ENCODE measurements at regions not wholly inside any gene's neighbourhood (a gene's known extent, or its start where the extent isn't known, plus 50 kb on each side); places are given as distances from the start of the nearest gene placed in this dataset.
"Not testable (repeated sequence)": the region's sequence is repeated elsewhere in the genome, so short reads cannot be mapped to it uniquely, and the experiment has no call there.

DNA sequence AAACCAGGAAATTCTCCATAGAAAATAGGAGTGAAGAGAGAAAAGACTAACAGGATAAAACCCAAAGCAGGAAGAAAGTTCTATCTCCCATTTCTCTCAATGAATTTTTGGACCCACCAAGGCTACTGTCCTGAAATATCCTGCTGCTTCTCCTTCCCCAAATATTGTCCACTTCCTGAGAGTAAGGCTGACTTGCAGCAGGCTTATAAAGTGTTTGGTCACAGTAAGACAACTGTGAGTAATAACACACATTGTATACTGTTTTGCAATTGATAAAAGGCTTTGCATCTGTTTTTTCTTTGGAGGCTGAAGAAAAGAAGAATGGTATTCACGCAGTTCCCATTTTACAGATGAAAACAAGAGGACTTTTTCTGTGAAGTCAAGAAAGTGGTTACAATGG lies 52.8 kb downstream of the FOXD4L6 start:
- not testable (repeated sequence) for H3K36me3 Mint-ChIP-seq

DNA sequence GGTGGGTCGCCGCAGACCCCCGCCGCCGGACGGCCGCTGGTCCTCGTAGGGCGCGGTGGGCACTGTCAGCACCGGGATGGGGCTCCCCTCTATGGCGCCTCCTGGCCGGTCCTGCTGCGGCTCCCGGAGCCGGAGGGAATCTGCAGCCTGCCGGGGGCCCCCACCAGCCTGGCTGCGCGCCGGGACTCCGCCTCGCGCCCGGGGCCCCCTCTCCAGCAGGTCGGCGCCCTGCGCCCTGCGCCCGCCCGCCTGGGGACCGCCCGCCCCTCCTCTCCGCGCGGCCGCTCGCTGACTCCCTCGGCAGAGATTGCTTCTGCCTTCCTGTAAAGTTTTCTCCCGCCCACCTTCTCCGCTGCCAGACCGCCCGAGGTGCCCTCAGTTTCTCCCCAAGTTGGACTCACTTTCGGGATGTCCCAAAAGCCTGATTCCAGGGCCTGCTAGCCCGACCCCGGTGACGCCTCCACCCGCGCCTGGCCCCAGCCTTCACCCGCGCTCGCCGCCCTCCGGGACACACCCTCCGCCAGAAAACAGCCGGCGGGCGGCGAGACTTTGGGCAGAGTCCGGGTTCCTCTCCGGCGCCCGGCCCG lies 54.0 kb downstream of the FOXD4L6 start:
- peak; percentile 70 to 75 for ATAC-seq (replicated peaks)
- H3K9me3 Mint-ChIP-seq, DNase-seq, H3K36me3 Mint-ChIP-seq: not testable (repeated sequence)
- Mint-ChIP-seq H3K27ac (peak overlapping the region; percentile 51), H3K4me3 (peak overlapping the region; percentile 83 to 86), H3K27me3 (peaks cover 34 to 38% of the 10 kb centered on the region in 2 donors), H3K4me1 (peaks cover 10 to 24% of the 10 kb centered on the region in 2 donors)

More for the DNA sequence above, 52.8 kb downstream of the FOXD4L6 start:
- ATAC-seq (replicated peaks); H3K4me3 Mint-ChIP-seq; DNase-seq; H3K27ac Mint-ChIP-seq; H3K9me3 Mint-ChIP-seq: not testable (repeated sequence)
- H3K4me1 Mint-ChIP-seq, result peaks cover 10 to 24% of the 10 kb centered on the region in 2 donors
- H3K27me3 Mint-ChIP-seq, result peaks cover 34 to 38% of the 10 kb centered on the region in 2 donors

DNA sequence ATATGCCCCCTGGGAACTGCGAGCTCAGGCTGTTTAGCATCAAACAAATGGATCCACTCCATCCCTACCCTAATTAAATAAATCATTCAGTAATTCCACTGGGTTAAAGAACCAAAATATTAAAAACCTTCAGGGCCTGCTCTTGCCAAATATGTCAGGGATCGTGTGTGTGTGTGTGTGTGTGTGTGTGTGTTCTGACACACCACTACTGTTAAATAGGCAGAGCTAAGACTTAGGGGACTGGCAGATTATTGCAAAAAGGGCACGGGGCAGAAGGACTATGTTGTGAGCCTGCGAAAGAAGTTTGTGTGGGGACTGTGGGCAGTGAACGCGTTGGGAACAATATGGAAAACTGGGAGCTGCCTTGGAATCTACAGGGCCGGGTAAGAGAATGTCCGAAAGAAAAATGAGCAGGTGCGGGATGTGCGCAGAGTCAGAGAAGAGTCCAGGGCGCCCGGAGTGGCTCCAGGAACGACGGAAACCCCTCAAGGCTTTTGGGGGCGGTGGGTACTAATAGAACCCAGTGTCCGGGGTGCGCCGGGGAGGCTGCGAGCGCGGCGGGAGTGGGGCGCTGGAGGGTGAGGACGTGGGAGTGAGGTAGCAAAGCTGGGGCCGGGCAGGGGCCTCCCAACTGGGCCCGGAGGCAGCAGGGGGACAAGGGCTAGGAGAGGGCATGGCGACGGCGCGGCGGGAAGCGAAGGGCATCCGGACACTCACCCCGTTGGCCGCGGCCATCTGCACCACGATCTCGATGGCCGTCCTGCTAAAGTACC lies 54.8 kb downstream of the FOXD4L6 start:
- not testable (repeated sequence) for ATAC-seq (replicated peaks); H3K9me3 Mint-ChIP-seq; H3K27ac Mint-ChIP-seq; DNase-seq; H3K36me3 Mint-ChIP-seq
- Mint-ChIP-seq H3K4me3 (peak overlapping the region; percentile 54 to 74), H3K27me3 (peaks cover 34 to 38% of the 10 kb centered on the region in 2 donors), H3K4me1 (peaks cover 10 to 24% of the 10 kb centered on the region in 2 donors)

DNA sequence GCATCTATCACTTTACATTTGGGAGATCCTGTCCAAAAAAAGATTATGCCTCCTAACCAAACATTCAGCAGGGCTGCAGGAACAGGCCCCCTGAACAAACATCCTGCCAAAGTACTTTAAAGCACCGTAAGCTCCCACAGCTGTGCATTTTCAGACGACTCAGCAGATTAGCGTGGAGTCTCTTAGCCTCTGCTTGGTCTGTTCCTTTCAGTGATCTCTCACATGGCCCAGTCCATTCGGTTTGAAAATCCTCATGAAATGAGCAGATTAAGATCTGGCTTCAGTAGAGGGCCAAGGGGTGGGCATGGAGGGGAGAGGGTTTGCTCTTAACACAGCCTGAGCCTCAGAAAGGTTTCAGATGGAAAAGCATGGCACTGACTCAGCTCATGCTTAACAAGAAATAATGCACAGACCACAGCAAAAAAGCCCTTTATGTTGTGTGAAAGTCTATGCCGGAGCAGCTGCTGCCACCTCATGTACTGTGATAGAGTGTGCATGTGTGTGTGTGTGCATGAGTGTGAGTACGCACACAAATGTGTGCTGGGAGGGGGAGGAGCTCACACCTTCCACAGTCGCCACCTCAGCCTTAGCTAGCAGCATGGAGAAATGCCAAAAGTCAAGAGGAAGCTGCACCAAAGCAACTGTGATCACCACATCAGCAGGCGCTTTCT lies 64.2 kb downstream of the FOXD4L6 start:
- H3K36me3 Mint-ChIP-seq, H3K4me1 Mint-ChIP-seq, DNase-seq, H3K27ac Mint-ChIP-seq, H3K9me3 Mint-ChIP-seq, H3K4me3 Mint-ChIP-seq: not testable (repeated sequence)
- peaks cover 0 to 12% of the 10 kb centered on the region in 2 donors for H3K27me3 Mint-ChIP-seq
- ATAC-seq (replicated peaks), result peak; percentile 69 to 70

DNA sequence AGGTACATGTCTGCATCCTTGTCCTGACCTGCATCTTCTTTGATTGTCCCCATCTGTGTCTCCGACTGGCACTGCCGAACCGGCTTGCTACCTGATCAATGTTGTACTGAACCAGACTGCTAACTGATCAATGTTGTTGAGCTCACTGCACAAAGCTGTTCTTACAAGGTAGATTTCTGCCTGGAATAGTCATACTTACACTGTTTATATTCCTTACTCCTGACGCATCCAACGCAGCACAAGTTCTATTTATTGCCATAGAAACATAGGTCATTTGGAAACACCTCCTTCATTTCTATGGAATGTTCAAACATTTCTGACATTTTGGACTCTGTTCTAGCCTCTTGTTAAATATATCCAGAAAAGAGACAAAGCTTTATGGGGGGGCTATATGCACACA lies 65.2 kb downstream of the FOXD4L6 start:
- peaks cover 8 to 15% of the 10 kb centered on the region in 2 donors for H3K36me3 Mint-ChIP-seq
- not testable (repeated sequence) for ATAC-seq (replicated peaks); H3K4me3 Mint-ChIP-seq; H3K27ac Mint-ChIP-seq; H3K9me3 Mint-ChIP-seq; H3K4me1 Mint-ChIP-seq; DNase-seq
- peaks cover 0 to 12% of the 10 kb centered on the region in 2 donors for H3K27me3 Mint-ChIP-seq

DNA sequence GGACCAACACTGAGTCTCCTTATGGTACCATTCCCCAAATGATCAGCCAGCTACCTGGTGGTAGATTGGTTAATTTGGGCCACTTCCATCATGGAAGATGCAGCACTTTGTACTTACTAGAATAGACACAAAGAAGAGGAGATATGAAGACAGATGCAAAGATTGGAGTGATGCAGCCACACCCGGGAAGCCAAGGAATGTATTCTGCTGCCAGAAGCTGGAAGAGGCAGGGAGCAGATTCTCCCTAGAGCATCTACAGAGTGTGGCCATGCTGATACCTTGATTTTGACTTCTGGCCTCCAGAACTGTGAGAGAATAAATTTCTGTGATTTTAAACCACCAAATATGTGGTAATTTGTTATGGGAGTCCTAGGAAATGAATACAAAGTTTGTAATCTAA lies 68.9 kb downstream of the FOXD4L6 start:
- not testable (repeated sequence) for DNase-seq; H3K27ac Mint-ChIP-seq; H3K4me3 Mint-ChIP-seq; H3K9me3 Mint-ChIP-seq; ATAC-seq (replicated peaks); H3K4me1 Mint-ChIP-seq
- H3K27me3 Mint-ChIP-seq, result peaks cover 0 to 11% of the 10 kb centered on the region in 2 donors
- peaks cover 10 to 19% of the 10 kb centered on the region in 2 donors for H3K36me3 Mint-ChIP-seq

DNA sequence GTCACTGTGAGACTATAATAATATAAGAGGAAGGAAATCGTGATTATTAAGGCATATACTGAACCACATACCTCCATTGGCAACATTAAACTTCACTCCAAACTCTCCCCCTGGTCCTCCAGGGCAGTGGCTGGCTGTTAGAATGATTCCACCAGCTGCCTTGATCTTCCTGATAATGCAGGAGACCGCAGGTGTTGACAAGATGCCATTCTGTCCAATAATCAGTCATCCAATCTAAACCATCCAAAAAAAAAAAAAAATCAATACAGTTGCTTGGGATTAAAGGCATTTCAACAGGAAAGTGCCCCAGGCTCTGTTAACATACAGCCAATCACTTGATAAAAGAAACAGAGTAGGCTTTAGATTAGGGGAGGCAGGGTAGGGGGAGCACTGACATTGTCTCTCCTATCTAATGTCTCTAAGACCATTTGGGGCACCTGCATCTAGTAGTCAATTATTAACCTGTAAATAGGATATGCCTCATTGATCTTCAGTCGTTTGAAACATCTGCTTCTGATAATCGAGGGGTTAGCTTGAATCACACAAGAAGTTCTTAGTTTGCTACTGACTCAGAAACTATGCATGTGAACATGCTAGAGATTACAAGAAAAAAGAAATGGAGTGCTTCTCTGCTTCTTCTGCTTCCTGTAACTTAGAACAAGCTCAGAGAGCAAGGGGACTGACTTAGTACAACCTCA lies 74.7 kb downstream of the FOXD4L6 start:
- not testable (repeated sequence) for ATAC-seq (replicated peaks); H3K4me1 Mint-ChIP-seq; DNase-seq; H3K27me3 Mint-ChIP-seq; H3K27ac Mint-ChIP-seq; H3K4me3 Mint-ChIP-seq; H3K9me3 Mint-ChIP-seq
- H3K36me3 Mint-ChIP-seq, result peaks cover 19 to 31% of the 10 kb centered on the region in 2 donors

DNA sequence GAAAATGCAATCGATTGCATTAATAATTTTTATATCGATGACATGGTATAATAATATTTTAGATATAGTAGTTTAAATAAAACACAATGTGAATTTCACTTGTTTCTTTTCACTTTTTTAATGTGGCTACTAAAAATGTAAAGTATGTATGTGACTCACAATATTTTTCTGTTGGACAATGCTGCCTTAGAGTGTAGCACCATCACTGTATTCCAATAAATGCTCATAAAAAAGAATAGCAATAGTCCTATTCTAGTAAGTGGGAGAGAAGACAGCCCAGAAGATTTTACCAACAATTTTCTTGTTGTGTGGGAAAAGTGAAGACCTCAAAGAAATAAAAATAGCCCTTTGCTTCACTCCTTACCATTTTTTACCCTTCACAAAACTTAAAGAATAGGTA lies 79.8 kb downstream of the FOXD4L6 start:
- ATAC-seq (replicated peaks), result not testable (repeated sequence)

DNA sequence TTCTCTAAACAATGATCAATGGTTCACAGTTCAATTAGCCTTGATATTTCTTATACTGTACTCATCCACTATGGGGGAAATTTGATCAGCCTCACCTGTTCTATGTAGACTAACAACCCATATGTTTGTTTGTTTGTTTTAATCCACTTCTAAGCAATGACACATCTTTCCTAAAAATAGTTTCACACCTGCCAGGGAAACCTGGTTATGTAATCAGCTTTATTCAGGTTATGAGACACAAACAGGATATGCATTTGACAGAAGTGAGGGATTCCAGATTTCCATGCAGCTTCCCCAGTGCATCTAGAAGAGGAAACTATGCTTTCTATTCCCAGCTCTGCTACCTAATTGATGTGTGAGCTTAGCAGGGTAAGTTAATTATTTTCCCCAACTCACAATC lies 80.7 kb downstream of the FOXD4L6 start:
- not testable (repeated sequence) for H3K4me1 Mint-ChIP-seq; H3K27ac Mint-ChIP-seq; H3K27me3 Mint-ChIP-seq; DNase-seq; H3K4me3 Mint-ChIP-seq; ATAC-seq (replicated peaks); H3K9me3 Mint-ChIP-seq
- H3K36me3 Mint-ChIP-seq, result peaks cover 15 to 25% of the 10 kb centered on the region in 2 donors

More for the DNA sequence above, 79.8 kb downstream of the FOXD4L6 start:
- H3K9me3 Mint-ChIP-seq, H3K4me1 Mint-ChIP-seq, DNase-seq, H3K27ac Mint-ChIP-seq, H3K27me3 Mint-ChIP-seq, H3K4me3 Mint-ChIP-seq: not testable (repeated sequence)
- H3K36me3 Mint-ChIP-seq, result peaks cover 15 to 25% of the 10 kb centered on the region in 2 donors

DNA sequence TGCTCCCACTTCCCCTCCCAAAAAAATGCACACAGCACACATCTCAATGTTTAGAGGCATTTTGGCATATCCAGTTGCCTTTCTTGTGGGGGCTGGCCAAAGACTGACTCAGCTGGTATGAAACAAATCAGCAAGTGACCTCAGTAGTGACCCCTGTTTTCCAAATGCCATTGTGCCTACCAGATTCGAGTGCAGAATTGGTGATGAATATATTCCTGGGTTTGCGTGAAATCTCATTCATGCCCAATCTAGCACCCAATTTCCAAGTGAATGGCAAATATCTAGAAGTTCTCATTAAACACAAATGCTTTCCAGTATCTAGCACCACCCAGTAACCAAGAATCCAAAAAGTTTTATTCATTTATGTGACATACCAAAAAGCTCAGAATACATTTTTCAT lies 83.6 kb downstream of the FOXD4L6 start:
- not testable (repeated sequence) for H3K27me3 Mint-ChIP-seq; DNase-seq; H3K9me3 Mint-ChIP-seq; H3K4me1 Mint-ChIP-seq; H3K27ac Mint-ChIP-seq; H3K4me3 Mint-ChIP-seq; ATAC-seq (replicated peaks)
- H3K36me3 Mint-ChIP-seq, result peaks cover 9 to 20% of the 10 kb centered on the region in 2 donors

DNA sequence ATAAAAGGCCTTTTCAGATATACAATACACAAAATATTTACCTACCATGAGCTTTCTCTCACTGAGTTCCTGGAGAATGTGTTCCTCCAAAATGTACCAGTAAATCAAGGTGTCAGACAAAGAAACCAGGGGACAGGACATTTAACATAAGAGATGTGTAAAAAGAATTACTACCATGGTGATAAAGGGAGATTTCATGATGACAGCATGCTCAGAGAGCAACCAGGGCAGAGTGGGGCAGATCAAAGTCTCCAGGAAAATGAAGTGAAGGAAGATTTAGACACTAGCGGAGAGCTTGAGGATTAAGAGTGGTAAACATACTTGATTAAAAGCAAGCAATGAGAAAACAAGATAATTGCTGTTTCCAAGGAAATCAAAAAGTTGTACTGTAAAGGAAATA lies 85.0 kb downstream of the FOXD4L6 start:
- not testable (repeated sequence) for DNase-seq; H3K4me3 Mint-ChIP-seq; H3K9me3 Mint-ChIP-seq; ATAC-seq (replicated peaks); H3K27me3 Mint-ChIP-seq; H3K4me1 Mint-ChIP-seq; H3K27ac Mint-ChIP-seq
- peaks cover 8 to 17% of the 10 kb centered on the region in 2 donors for H3K36me3 Mint-ChIP-seq

DNA sequence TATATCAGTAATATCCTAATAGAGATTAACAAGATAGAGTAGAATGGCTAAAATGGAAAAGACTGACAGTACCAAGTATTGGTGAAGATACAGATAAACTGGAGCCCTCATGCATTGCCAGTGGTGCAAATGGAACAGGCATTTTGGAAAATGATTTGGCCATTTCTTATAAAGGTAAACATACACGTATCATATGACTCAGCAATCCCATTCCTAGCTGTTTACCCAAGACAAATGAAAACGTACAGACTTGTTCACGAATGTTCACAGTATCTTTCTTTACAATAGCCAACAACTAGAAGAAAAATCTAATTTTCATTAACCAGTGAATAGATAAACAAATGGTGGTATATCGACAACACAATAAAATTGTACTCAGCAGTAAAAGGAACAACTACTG lies 86.4 kb downstream of the FOXD4L6 start:
- peaks cover 10 to 17% of the 10 kb centered on the region in 2 donors for H3K36me3 Mint-ChIP-seq
- not testable (repeated sequence) for DNase-seq; H3K9me3 Mint-ChIP-seq; H3K27me3 Mint-ChIP-seq; ATAC-seq (replicated peaks); H3K4me3 Mint-ChIP-seq; H3K27ac Mint-ChIP-seq; H3K4me1 Mint-ChIP-seq

DNA sequence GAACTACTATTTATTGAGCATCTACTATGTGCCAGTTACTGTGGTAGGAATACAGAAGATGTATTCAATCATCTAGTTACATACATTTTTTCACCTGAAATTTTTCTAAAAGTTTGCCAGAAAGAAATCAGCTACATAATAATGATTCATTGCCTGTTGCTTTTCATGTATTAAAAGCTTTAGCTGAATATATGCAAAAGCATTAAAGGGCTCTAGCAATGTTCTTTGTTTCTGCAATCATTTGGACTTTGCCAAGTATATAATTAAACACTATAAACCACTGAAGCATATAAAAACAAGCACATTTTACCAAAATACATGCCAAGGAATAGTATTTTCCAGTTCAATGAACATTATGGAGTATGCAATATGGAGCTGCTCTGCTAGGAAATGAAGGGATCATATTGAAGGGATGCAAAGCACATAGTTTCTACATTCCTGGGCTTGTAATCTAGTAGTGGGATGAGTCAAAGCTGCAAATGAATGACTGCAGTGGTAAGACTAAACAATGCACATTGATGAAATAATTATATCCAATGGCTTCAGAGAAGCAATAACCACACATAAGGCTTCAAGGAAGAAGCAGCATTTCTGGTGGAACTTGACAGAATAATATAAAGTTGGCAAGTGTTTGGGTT lies 87.7 kb downstream of the FOXD4L6 start:
- not testable (repeated sequence) for H3K4me3 Mint-ChIP-seq; H3K27ac Mint-ChIP-seq; ATAC-seq (replicated peaks); H3K9me3 Mint-ChIP-seq; DNase-seq; H3K4me1 Mint-ChIP-seq; H3K27me3 Mint-ChIP-seq
- peaks cover 10 to 17% of the 10 kb centered on the region in 2 donors for H3K36me3 Mint-ChIP-seq

DNA sequence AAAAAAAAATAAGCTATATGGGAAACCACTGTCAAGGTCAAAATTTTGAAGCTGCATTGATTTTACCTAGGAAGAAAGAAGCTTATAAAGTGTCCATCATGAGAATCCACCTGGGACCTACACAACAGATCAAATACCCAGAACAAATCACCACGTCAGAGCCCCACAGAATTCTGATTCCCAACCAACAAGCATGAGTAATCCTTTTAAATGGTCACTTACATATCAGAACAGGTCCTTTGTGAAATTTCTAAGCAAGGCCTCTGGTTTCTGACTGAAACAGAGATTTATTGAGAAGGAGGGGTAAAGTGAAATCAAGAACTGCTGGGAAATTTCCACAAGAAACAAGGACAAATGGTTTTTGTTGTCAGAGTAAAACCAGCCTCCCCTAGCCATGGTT lies 93.2 kb downstream of the FOXD4L6 start:
- H3K9me3 Mint-ChIP-seq; H3K4me3 Mint-ChIP-seq; ATAC-seq (replicated peaks); H3K27me3 Mint-ChIP-seq; DNase-seq; H3K27ac Mint-ChIP-seq; H3K4me1 Mint-ChIP-seq: not testable (repeated sequence)
- H3K36me3 Mint-ChIP-seq, result peaks cover 7 to 13% of the 10 kb centered on the region in 2 donors

Measured in stimulated activated naive B cell treated with anti-CD40 and anti-IgM and Interleukin-4, amounts not matched to agents 10 μg/mL and 1 μg/mL and 100 μg/mL, for 72 hours (primary cell).